Testis (tissue), 2 donors: ENCODE measurements at regions not wholly inside any gene's neighbourhood (a gene's known extent, or its start where the extent isn't known, plus 50 kb on each side); places are given as distances from the start of the nearest gene placed in this dataset.

Experiments
- DNase-seq: peaks from one replicate; pipeline ENCODE4 v3.0.0-alpha.2; 2019
- H3K27ac ChIP-seq, 2 donors: fragments of 200-600 bp; sonication (generic); one replicate each; pipeline ENCODE4 v1.5.1; 2019
- H3K27me3 ChIP-seq: fragments of 200-600 bp; sonication (generic); one replicate; pipeline ENCODE4 v1.5.1; 2019
- H3K36me3 ChIP-seq: fragments of 200-600 bp; sonication (generic); one replicate; pipeline ENCODE4 v1.5.1; 2017; ENCODE audit warnings: low read depth; ENCODE audit errors: missing control alignments
- H3K4me1 ChIP-seq: fragments of 200-600 bp; sonication (generic); one replicate; pipeline ENCODE4 v1.5.1; 2019
- H3K4me3 ChIP-seq, 2 donors: fragments of 200-600 bp; sonication (generic); one replicate each; pipeline ENCODE4 v1.5.1; 2017 to 2019
- H3K9me3 ChIP-seq: fragments of 200-600 bp; sonication (generic); one replicate; pipeline ENCODE4 v1.5.1; 2017
- POLR2A ChIP-seq: fragments of 450-650 bp; IDR thresholded peaks from one replicate; pipeline ENCODE4 v1.6.1; 2017; ENCODE audit warnings: antibody characterized with exemption, mild to moderate bottlenecking, moderate library complexity
- WGBS, 2 donors: methylation state at CpG; one replicate each; pipeline ENCODE4 v1.1.5; 2018; 5-methylcytosine and 5-hydroxymethylcytosine counted together
- intact Hi-C: fragments of 100-400 bp; cut with DNase I; formaldehyde crosslinking; loops from one replicate; pipeline ENCODE4 v1.15.1; 2023; ENCODE audit warnings: low total_unique reads
- TF ChIP-seq, protein P1 (sequence below), 3 experiments: fragments of 450-650 bp in 2 of 3; fragments of 200-600 bp in 1 of 3; sonication (generic) in 1 of 3; IDR thresholded peaks; one replicate each; pipeline ENCODE4 v1.5.1; 2016 to 2019; ENCODE audit warnings: antibody characterized with exemption in 3 of 3, mild to moderate bottlenecking in 2 of 3, moderate library complexity in 1 of 3

- no peaks in the 10 kb centered on the region for H3K9me3 ChIP-seq
- no peaks in the 10 kb centered on the region for H3K27me3 ChIP-seq
- no peaks in the 10 kb centered on the region for H3K36me3 ChIP-seq
- no peak overlapping the region for H3K4me3 ChIP-seq
- intact Hi-C loops = no loop called here
- DNase-seq = no peak
- H3K4me1 ChIP-seq = no peaks in the 10 kb centered on the region
- TF ChIP-seq, protein P1, sequence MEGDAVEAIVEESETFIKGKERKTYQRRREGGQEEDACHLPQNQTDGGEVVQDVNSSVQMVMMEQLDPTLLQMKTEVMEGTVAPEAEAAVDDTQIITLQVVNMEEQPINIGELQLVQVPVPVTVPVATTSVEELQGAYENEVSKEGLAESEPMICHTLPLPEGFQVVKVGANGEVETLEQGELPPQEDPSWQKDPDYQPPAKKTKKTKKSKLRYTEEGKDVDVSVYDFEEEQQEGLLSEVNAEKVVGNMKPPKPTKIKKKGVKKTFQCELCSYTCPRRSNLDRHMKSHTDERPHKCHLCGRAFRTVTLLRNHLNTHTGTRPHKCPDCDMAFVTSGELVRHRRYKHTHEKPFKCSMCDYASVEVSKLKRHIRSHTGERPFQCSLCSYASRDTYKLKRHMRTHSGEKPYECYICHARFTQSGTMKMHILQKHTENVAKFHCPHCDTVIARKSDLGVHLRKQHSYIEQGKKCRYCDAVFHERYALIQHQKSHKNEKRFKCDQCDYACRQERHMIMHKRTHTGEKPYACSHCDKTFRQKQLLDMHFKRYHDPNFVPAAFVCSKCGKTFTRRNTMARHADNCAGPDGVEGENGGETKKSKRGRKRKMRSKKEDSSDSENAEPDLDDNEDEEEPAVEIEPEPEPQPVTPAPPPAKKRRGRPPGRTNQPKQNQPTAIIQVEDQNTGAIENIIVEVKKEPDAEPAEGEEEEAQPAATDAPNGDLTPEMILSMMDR (IDR thresholded peaks at IDR 0.05) = no peak
- TF ChIP-seq POLR2A = no peak
- no peak overlapping the region for H3K27ac ChIP-seq
Observed at GRCh38 chr5:106142116-106142515, 1528.6 kb downstream of the EFNA5 start.

GRCh38 chr5:106140101-106140500 lies 1530.6 kb downstream of the EFNA5 start:
- no peak for TF ChIP-seq POLR2A
- TF ChIP-seq, protein P1 (IDR thresholded peaks at IDR 0.05) = no peak
- Histone ChIP-seq H3K36me3 (no peaks in the 10 kb centered on the region), H3K27ac (no peak overlapping the region), H3K4me1 (no peaks in the 10 kb centered on the region), H3K9me3 (no peaks in the 10 kb centered on the region), H3K4me3 (no peak overlapping the region), H3K27me3 (no peaks in the 10 kb centered on the region)
- intact Hi-C loops = no loop called here
- no peak for DNase-seq
- 79 to 88% methylated on average over 2 of the region's 2 CpGs for WGBS, 2 donors

- no peaks in the 10 kb centered on the region for H3K36me3 ChIP-seq
- no peaks in the 10 kb centered on the region for H3K27me3 ChIP-seq
- WGBS, 2 donors = 56 to 59% methylated on average over 2 of the region's 2 CpGs
- intact Hi-C loops = no loop called here
- no peaks in the 10 kb centered on the region for H3K9me3 ChIP-seq
- TF ChIP-seq, protein P1 (IDR thresholded peaks at IDR 0.05) = no peak
- no peak for TF ChIP-seq POLR2A
- no peak overlapping the region for H3K27ac ChIP-seq
- H3K4me3 ChIP-seq = no peak overlapping the region
- no peaks in the 10 kb centered on the region for H3K4me1 ChIP-seq
- DNase-seq = no peak
Observed at GRCh38 chr5:106136061-106136460, 1534.7 kb downstream of the EFNA5 start.

DNA sequence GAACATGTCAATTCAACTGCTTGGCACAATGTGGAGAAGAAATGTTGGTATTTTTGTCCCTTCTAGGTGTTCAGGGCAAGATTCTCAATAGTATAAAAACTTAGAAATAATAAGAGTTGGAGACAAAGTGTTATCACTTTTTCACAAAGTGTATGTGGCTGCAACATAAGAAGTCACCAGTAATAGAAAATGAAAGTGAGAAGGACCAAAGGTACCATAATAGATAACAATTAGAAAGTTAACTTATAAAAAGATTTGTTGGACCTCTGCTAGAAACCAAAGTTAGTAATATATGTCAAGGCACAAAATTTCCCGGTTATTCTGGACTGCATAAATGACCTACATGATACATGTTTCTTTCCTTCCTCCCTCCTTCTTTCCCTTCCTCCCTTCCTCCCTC lies 1535.3 kb downstream of the EFNA5 start:
- no peaks in the 10 kb centered on the region for H3K27me3 ChIP-seq
- intact Hi-C loops = no loop called here
- no peaks in the 10 kb centered on the region for H3K36me3 ChIP-seq
- no peaks in the 10 kb centered on the region for H3K4me1 ChIP-seq
- DNase-seq = no peak
- H3K4me3 ChIP-seq = no peak overlapping the region
- no peak overlapping the region for H3K27ac ChIP-seq
- no peaks in the 10 kb centered on the region for H3K9me3 ChIP-seq
- TF ChIP-seq, protein P1 (IDR thresholded peaks at IDR 0.05) = no peak
- no peak for TF ChIP-seq POLR2A
- 65 to 89% methylated on average over 1 of the region's 1 CpG for WGBS, 2 donors

DNA sequence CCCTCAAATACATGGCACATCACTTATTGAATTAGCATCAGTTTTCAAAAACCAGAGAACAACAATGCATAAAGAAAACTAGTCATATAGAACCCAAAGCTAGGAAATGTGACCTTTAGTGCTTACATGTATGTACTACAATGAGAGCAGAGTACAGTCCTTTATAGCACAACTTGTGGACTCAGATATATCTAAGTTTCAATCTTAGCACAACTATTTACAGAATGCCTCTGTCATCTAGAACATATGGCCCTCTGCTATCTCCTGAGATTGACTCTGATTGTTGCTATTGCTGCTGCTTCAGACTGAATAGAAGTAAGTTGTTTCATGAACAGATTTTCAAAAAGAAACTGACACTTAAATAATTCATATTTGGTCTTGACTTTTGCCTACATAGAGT lies 1536.2 kb downstream of the EFNA5 start:
- no peak overlapping the region for H3K4me3 ChIP-seq
- no peaks in the 10 kb centered on the region for H3K9me3 ChIP-seq
- DNase-seq = no peak
- TF ChIP-seq POLR2A = no peak
- TF ChIP-seq, protein P1 (IDR thresholded peaks at IDR 0.05) = no peak
- H3K27ac ChIP-seq = no peak overlapping the region
- no peaks in the 10 kb centered on the region for H3K4me1 ChIP-seq
- H3K36me3 ChIP-seq = no peaks in the 10 kb centered on the region
- no peaks in the 10 kb centered on the region for H3K27me3 ChIP-seq
- intact Hi-C loops = no loop called here
